GM12872 (cell line): ENCODE measurements at regions not wholly inside any gene's neighbourhood (a gene's known extent, or its start where the extent isn't known, plus 50 kb on each side); places are given as distances from the start of the nearest gene placed in this dataset.

Experiments
- CTCF ChIP-seq: IDR thresholded peaks from 3 replicates; pipeline ENCODE4 v1.5.1; 2011; ENCODE audit warnings: low read depth, mild to moderate bottlenecking, low read length, moderate library complexity; ENCODE audit not compliant: insufficient read depth

DNA sequence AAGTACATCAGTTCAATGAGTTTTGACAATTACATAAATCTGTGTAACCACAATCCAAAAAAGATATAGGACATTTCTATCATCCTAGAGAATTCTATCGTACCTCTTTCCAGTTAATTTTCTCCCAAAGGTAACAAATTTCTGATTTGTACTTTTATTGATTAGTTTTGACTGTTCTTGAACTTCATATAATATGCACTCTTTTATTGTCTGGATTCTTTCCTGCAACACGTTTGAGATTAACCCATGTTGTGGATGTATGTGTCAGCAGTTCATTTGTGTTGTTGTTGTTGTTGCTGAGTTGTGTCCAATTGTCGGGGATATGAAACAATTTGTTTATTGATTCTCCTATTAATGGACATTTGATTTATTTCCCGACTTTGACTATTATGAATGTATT, 145.9 kb upstream of the WDR11 start:
- TF ChIP-seq CTCF = no peak

- TF ChIP-seq CTCF = no peak
Measured at GRCh38 chr10:120710076-120710475, 141.1 kb upstream of the WDR11 start.

- no peak for TF ChIP-seq CTCF
Measured at GRCh38 chr10:120711860-120712259, 139.3 kb upstream of the WDR11 start.

DNA sequence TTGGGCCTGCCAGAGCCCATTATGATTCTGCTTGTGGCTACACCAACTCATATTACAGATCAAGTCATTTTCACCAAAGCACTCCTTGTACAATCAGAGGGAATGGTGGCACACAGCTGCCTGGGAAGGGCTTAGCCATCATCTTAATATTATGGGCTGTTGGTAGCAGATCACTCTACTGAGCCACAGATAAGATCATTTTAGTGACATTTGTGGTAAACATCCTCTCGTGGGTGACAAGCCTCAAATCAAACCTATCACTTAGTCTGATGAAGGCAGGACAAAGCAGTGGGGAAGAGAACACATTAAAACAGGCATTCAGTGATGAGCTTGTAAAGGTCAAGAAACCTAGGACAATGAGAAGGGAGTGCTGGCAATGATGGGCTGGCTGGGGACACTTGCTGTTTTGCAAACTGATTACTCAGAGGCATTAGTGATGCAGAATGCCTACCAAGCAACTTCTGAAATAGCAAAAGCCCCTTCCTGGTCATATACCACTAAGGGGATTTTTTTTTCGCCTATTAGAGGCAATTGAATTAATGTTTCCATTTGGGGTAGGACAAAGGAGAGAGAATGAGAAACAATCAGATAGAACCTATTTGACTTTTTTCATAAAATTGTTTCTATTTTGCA, 137.5 kb upstream of the WDR11 start:
- TF ChIP-seq CTCF = no peak

GRCh38 chr10:120715171-120715570, 136.0 kb upstream of the WDR11 start:
- no peak for TF ChIP-seq CTCF

- no peak for TF ChIP-seq CTCF
Measured at GRCh38 chr10:120719333-120719732, 131.8 kb upstream of the WDR11 start.

- TF ChIP-seq CTCF = no peak
Measured at GRCh38 chr10:120727001-120727400, 124.2 kb upstream of the WDR11 start.
